ENCODE measurements at regions not wholly inside any gene's neighbourhood (a gene's known extent, or its start where the extent isn't known, plus 50 kb on each side); places are given as distances from the start of the nearest gene placed in this dataset.

DNA sequence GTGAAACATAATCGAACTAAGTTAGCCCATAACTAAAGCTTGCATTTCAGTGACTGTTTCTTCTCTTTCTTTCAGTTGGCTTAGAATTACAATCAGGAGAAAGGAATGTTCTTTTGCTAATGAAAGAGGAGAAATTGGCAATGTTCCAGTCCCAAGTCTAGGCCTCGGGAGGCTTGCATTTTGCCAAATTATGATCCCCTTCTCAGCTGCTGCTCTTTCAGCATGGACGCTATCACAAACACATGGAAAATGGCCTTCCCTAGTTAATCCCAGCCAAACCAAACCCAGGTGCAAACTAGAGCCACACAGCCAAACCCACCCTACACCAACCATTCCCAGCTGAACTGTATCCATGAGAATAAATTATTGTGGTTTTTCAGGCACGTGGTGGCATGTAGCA lies 605.2 kb upstream of the LRRTM4 start:
- no peaks in the 10 kb centered on the region for H3K79me2 ChIP-seq (ENCODE audit: control insufficient read depth, insufficient read depth, low read length, poor library complexity)
- no peak overlapping the region for H4K12ac ChIP-seq (ENCODE audit: low read depth, low read length)
- no peak overlapping the region for H3K4me2 ChIP-seq (ENCODE audit: low read length)
- no peak overlapping the region for H2AK5ac ChIP-seq (ENCODE audit: low read length)
- no peaks in the 10 kb centered on the region for H3K79me1 ChIP-seq (ENCODE audit: low read length)
- H4K8ac ChIP-seq (ENCODE audit: low read depth, low read length) = no peak overlapping the region
- WGBS (ENCODE audit: extremely low coverage, insufficient coverage, insufficient read length) = no CpG with 5 or more reads among the region's 4 CpGs
- H3K36me3 ChIP-seq (ENCODE audit: control insufficient read depth in 1 of 2, insufficient read depth in 2 of 2, low read length in 2 of 2) = no peaks in the 10 kb centered on the region
- no peak overlapping the region for H3K27ac ChIP-seq (ENCODE audit: low read depth, low read length)
- H3K4ac ChIP-seq (ENCODE audit: low read depth, low read length) = no peak overlapping the region
- H3K23ac ChIP-seq (ENCODE audit: low read length) = no peak overlapping the region
- H2BK12ac ChIP-seq (ENCODE audit: low read length) = no peak overlapping the region
- no peak overlapping the region for H2BK5ac ChIP-seq (ENCODE audit: low read depth, low read length, poor library complexity)
- no peak overlapping the region for H3K4me3 ChIP-seq (ENCODE audit: low read depth, low read length)
- H3K14ac ChIP-seq (ENCODE audit: low read length) = no peak overlapping the region
- no peak for DNase-seq
- no peaks in the 10 kb centered on the region for H3K4me1 ChIP-seq (ENCODE audit: control insufficient read depth in 1 of 2, insufficient read depth in 2 of 2, low read length in 2 of 2)
- H2AFZ ChIP-seq (ENCODE audit: insufficient read depth, low read length, poor library complexity) = no peak overlapping the region
- no peaks in the 10 kb centered on the region for H3K27me3 ChIP-seq (ENCODE audit: insufficient read depth, low read length)
- no peak overlapping the region for H2BK120ac ChIP-seq (ENCODE audit: insufficient read depth, low read length, poor library complexity)
- no peak overlapping the region for H3K9ac ChIP-seq (ENCODE audit: low read length)
- no peak overlapping the region for H4K91ac ChIP-seq (ENCODE audit: low read depth, low read length)
- no peaks in the 10 kb centered on the region for H3K9me3 ChIP-seq (ENCODE audit: insufficient read depth, low read depth, low read length)
- no peak overlapping the region for H3K18ac ChIP-seq (ENCODE audit: low read length)

DNA sequence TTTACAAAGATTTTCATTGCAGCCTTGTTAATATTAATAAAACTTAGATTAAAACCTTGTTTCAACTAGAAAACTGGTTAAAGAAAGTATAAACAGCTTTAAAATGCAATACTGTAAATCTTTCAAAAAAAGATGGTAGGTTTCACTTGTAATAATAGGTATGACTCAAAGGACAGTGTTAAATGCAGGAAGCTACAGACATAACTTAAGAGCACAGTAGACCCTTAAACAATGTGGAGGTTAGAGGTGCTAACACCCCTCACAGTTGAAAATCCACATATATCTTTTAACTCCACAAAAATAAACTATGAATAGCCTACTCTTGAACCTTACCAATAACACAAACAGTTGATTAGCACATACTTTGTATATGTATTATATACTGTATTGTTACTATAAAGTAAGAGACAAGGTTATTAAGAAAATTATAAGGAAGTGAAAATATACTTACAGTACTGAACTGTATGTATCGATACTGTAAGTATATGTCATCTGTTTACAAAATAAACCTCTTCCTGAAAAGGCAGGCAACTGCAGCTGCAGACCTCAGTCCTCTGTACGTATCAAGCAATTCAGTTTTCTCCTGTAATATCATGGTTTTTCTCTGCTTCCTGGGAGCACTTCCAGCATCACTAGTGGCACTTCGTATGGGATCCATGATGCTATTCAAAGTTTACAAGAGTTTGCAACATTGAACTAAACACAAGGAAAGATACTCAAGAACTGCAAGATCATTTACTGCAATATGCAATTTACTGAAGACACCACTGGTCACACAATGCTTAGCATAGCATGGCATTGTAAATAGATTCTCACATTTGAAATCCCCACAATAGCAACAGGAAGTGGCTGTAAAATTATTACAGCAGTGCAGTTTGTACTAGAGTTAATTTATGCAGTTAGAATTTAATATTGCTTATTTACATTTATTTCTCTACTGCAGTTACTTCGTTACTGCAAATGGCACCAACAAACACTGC lies 610.5 kb upstream of the LRRTM4 start:
- no peak overlapping the region for H3K18ac ChIP-seq (ENCODE audit: low read length)
- no peak overlapping the region for H2AK5ac ChIP-seq (ENCODE audit: low read length)
- DNase-seq = no peak
- no peak overlapping the region for H3K27ac ChIP-seq (ENCODE audit: low read depth, low read length)
- H4K8ac ChIP-seq (ENCODE audit: low read depth, low read length) = no peak overlapping the region
- H3K9ac ChIP-seq (ENCODE audit: low read length) = no peak overlapping the region
- no peaks in the 10 kb centered on the region for H3K27me3 ChIP-seq (ENCODE audit: insufficient read depth, low read length)
- no peaks in the 10 kb centered on the region for H3K36me3 ChIP-seq (ENCODE audit: control insufficient read depth in 1 of 2, insufficient read depth in 2 of 2, low read length in 2 of 2)
- H3K9me3 ChIP-seq (ENCODE audit: insufficient read depth, low read depth, low read length) = no peaks in the 10 kb centered on the region
- no peak overlapping the region for H3K4me3 ChIP-seq (ENCODE audit: low read depth, low read length)
- H3K4me2 ChIP-seq (ENCODE audit: low read length) = no peak overlapping the region
- no peak overlapping the region for H3K4ac ChIP-seq (ENCODE audit: low read depth, low read length)
- H3K23ac ChIP-seq (ENCODE audit: low read length) = no peak overlapping the region
- no CpG with 5 or more reads among the region's 4 CpGs for WGBS (ENCODE audit: extremely low coverage, insufficient coverage, insufficient read length)
- H4K91ac ChIP-seq (ENCODE audit: low read depth, low read length) = no peak overlapping the region
- no peak overlapping the region for H2AFZ ChIP-seq (ENCODE audit: insufficient read depth, low read length, poor library complexity)
- no peaks in the 10 kb centered on the region for H3K79me1 ChIP-seq (ENCODE audit: low read length)
- no peak overlapping the region for H4K12ac ChIP-seq (ENCODE audit: low read depth, low read length)
- H3K4me1 ChIP-seq (ENCODE audit: control insufficient read depth in 1 of 2, insufficient read depth in 2 of 2, low read length in 2 of 2) = no peaks in the 10 kb centered on the region
- no peak overlapping the region for H3K14ac ChIP-seq (ENCODE audit: low read length)
- H3K79me2 ChIP-seq (ENCODE audit: control insufficient read depth, insufficient read depth, low read length, poor library complexity) = no peaks in the 10 kb centered on the region
- no peak overlapping the region for H2BK120ac ChIP-seq (ENCODE audit: insufficient read depth, low read length, poor library complexity)
- H2BK12ac ChIP-seq (ENCODE audit: low read length) = no peak overlapping the region
- H2BK5ac ChIP-seq (ENCODE audit: low read depth, low read length, poor library complexity) = no peak overlapping the region

GRCh38 chr2:78145395-78145996 lies 623.3 kb upstream of the LRRTM4 start:
- Histone ChIP-seq H4K12ac (ENCODE audit: low read depth, low read length) (no peak overlapping the region), H2BK12ac (ENCODE audit: low read length) (no peak overlapping the region), H3K27ac (ENCODE audit: low read depth, low read length) (no peak overlapping the region), H3K4me3 (ENCODE audit: low read depth, low read length) (no peak overlapping the region), H3K18ac (ENCODE audit: low read length) (no peak overlapping the region), H2AK5ac (ENCODE audit: low read length) (no peak overlapping the region), H3K9ac (ENCODE audit: low read length) (no peak overlapping the region), H4K8ac (ENCODE audit: low read depth, low read length) (no peak overlapping the region), H3K14ac (ENCODE audit: low read length) (no peak overlapping the region), H2AFZ (ENCODE audit: insufficient read depth, low read length, poor library complexity) (no peak overlapping the region), H3K79me1 (ENCODE audit: low read length) (no peaks in the 10 kb centered on the region), H3K36me3 (ENCODE audit: control insufficient read depth in 1 of 2, insufficient read depth in 2 of 2, low read length in 2 of 2) (no peaks in the 10 kb centered on the region), H3K27me3 (ENCODE audit: insufficient read depth, low read length) (no peaks in the 10 kb centered on the region), H3K9me3 (ENCODE audit: insufficient read depth, low read depth, low read length) (no peaks in the 10 kb centered on the region), H2BK5ac (ENCODE audit: low read depth, low read length, poor library complexity) (no peak overlapping the region), H2BK120ac (ENCODE audit: insufficient read depth, low read length, poor library complexity) (no peak overlapping the region), H3K4me1 (ENCODE audit: control insufficient read depth in 1 of 2, insufficient read depth in 2 of 2, low read length in 2 of 2) (peaks cover 2 to 4% of the 10 kb centered on the region in 2 experiments), H3K4me2 (ENCODE audit: low read length) (no peak overlapping the region), H3K79me2 (ENCODE audit: control insufficient read depth, insufficient read depth, low read length, poor library complexity) (no peaks in the 10 kb centered on the region), H3K23ac (ENCODE audit: low read length) (no peak overlapping the region), H3K4ac (ENCODE audit: low read depth, low read length) (no peak overlapping the region), H4K91ac (ENCODE audit: low read depth, low read length) (no peak overlapping the region)
- DNase-seq = no peak
- WGBS (ENCODE audit: extremely low coverage, insufficient coverage, insufficient read length) = no CpG with 5 or more reads among the region's 9 CpGs

- Histone ChIP-seq H3K14ac (ENCODE audit: low read length) (no peak overlapping the region), H3K79me1 (ENCODE audit: low read length) (no peaks in the 10 kb centered on the region), H4K8ac (ENCODE audit: low read depth, low read length) (no peak overlapping the region), H3K4me1 (ENCODE audit: control insufficient read depth in 1 of 2, insufficient read depth in 2 of 2, low read length in 2 of 2) (peaks cover 2 to 4% of the 10 kb centered on the region in 2 experiments), H3K4me2 (ENCODE audit: low read length) (no peak overlapping the region), H3K27ac (ENCODE audit: low read depth, low read length) (no peak overlapping the region), H3K4ac (ENCODE audit: low read depth, low read length) (no peak overlapping the region), H3K36me3 (ENCODE audit: control insufficient read depth in 1 of 2, insufficient read depth in 2 of 2, low read length in 2 of 2) (no peaks in the 10 kb centered on the region), H3K79me2 (ENCODE audit: control insufficient read depth, insufficient read depth, low read length, poor library complexity) (no peaks in the 10 kb centered on the region), H3K9ac (ENCODE audit: low read length) (no peak overlapping the region), H2BK120ac (ENCODE audit: insufficient read depth, low read length, poor library complexity) (no peak overlapping the region), H4K91ac (ENCODE audit: low read depth, low read length) (no peak overlapping the region), H3K18ac (ENCODE audit: low read length) (no peak overlapping the region), H3K9me3 (ENCODE audit: insufficient read depth, low read depth, low read length) (no peaks in the 10 kb centered on the region), H4K12ac (ENCODE audit: low read depth, low read length) (no peak overlapping the region), H2AFZ (ENCODE audit: insufficient read depth, low read length, poor library complexity) (no peak overlapping the region), H3K23ac (ENCODE audit: low read length) (no peak overlapping the region), H2AK5ac (ENCODE audit: low read length) (no peak overlapping the region), H3K4me3 (ENCODE audit: low read depth, low read length) (no peak overlapping the region), H2BK12ac (ENCODE audit: low read length) (no peak overlapping the region), H3K27me3 (ENCODE audit: insufficient read depth, low read length) (no peaks in the 10 kb centered on the region), H2BK5ac (ENCODE audit: low read depth, low read length, poor library complexity) (no peak overlapping the region)
- no peak for DNase-seq
- WGBS (ENCODE audit: extremely low coverage, insufficient coverage, insufficient read length) = no CpG with 5 or more reads among the region's 9 CpGs
Measured at GRCh38 chr2:78145997-78146722, 624.0 kb upstream of the LRRTM4 start.

Data from trophoblast cell (in vitro differentiated cells and primary cell).